SK-N-SH (cell line): ENCODE measurements at regions not wholly inside any gene's neighbourhood (a gene's known extent, or its start where the extent isn't known, plus 50 kb on each side); places are given as distances from the start of the nearest gene placed in this dataset.

ENCODE experiments used
- CTCF ChIA-PET: fragments of 300-600, 350-600 bp; formaldehyde crosslinking; extraction: SDS; loops from one replicate; lab custom pipeline; 2021; lab: Yijun Ruan, JAX
- POLR2A ChIA-PET: fragments of 350-600 bp; sonication (Branson Sonifier 250); formaldehyde crosslinking; extraction: SDS; loops from one replicate; lab custom pipeline; 2020; ENCODE audit warnings: antibody characterized with exemption, inconsistent platforms; lab: Yijun Ruan, JAX
- DNase-seq: peaks from one replicate; pipeline ENCODE4 v3.0.0; 2012
- H2AFZ ChIP-seq: fragments of 200-600 bp; sonication (generic); 2 replicates; pipeline ENCODE4 v1.8.1; 2016; ENCODE audit warnings: antibody characterized with exemption, mild to moderate bottlenecking, low read depth
- H3F3A ChIP-seq: fragments of 200-600 bp; sonication (generic); replicated peaks from 2 replicates; pipeline ENCODE3; 2016; ENCODE audit warnings: antibody characterized with exemption, mild to moderate bottlenecking; ENCODE audit not compliant: insufficient read depth
- H3K27ac ChIP-seq, 2 experiments: fragments of 200-500 bp in 1 of 2; fragments of 200-600 bp in 1 of 2; sonication (Bioruptor generic) in 1 of 2; sonication (generic), shearing (Covaris generic) in 1 of 2; 2 replicates each; pipeline versions ENCODE4 v1.5.1 to v1.6.1; 2014 to 2016; ENCODE audit warnings: low read depth in 2 of 2, inconsistent platforms in 1 of 2, low read length in 1 of 2, mild to moderate bottlenecking in 1 of 2, mixed read lengths in 1 of 2
- H3K27me3 ChIP-seq: fragments of 200-600 bp; sonication (generic), shearing (Covaris generic); 2 replicates; pipeline ENCODE4 v1.6.1; 2016; ENCODE audit warnings: mixed run types; ENCODE audit not compliant: insufficient read depth
- H3K36me3 ChIP-seq, 2 experiments: fragments of 200-500 bp in 1 of 2; fragments of 200-600 bp in 1 of 2; sonication (Bioruptor generic) in 1 of 2; sonication (generic) in 1 of 2; replicated peaks in 1 of 2; 2 replicates each; pipeline versions ENCODE3 to v1.5.1; 2014 to 2016; ENCODE audit warnings: low read length in 1 of 2, mild to moderate bottlenecking in 1 of 2; ENCODE audit not compliant: insufficient read depth in 2 of 2, control insufficient read depth in 1 of 2
- H3K4me1 ChIP-seq, 2 experiments: fragments of 200-500 bp in 1 of 2; fragments of 200-600 bp in 1 of 2; sonication (Bioruptor generic) in 1 of 2; sonication (generic), shearing (Covaris generic) in 1 of 2; 2 replicates each; pipeline versions ENCODE4 v1.5.1 to v1.6.1; 2014 to 2016; ENCODE audit warnings: low read depth in 1 of 2, low read length in 1 of 2, mixed run types in 1 of 2; ENCODE audit not compliant: insufficient read depth in 2 of 2, control insufficient read depth in 1 of 2
- H3K4me2 ChIP-seq: fragments of 200-600 bp; sonication (generic), shearing (Covaris generic); 2 replicates; pipeline ENCODE4 v1.6.1; 2017; ENCODE audit warnings: mixed run types
- H3K4me3 ChIP-seq, 2 experiments: fragments of 200-500 bp in 1 of 2; fragments of 200-600 bp in 1 of 2; sonication (Bioruptor generic) in 1 of 2; sonication (generic), shearing (Covaris generic) in 1 of 2; 2 replicates each; pipeline versions ENCODE4 v1.5.1 to v1.8.1; 2014 to 2016; ENCODE audit warnings: low read depth in 2 of 2, inconsistent platforms in 1 of 2, low read length in 1 of 2, mild to moderate bottlenecking in 1 of 2, mixed read lengths in 1 of 2, moderate library complexity in 1 of 2
- H3K79me2 ChIP-seq: fragments of 200-600 bp; sonication (generic); 2 replicates; pipeline ENCODE4 v1.8.1; 2017; ENCODE audit warnings: mild to moderate bottlenecking; ENCODE audit not compliant: insufficient read depth
- H3K9ac ChIP-seq: fragments of 200-600 bp; sonication (generic); 2 replicates; pipeline ENCODE4 v1.6.1; 2017; ENCODE audit warnings: mixed run types
- H3K9me2 ChIP-seq: fragments of 200-600 bp; sonication (generic); 2 replicates; pipeline ENCODE4 v1.6.1; 2017; ENCODE audit warnings: mixed run types
- H3K9me3 ChIP-seq: fragments of 200-600 bp; sonication (generic); 2 replicates; pipeline ENCODE4 v1.6.1; 2017; ENCODE audit warnings: mixed run types, mild to moderate bottlenecking, moderate library complexity
- H4K20me1 ChIP-seq: fragments of 200-600 bp; sonication (generic); 2 replicates; pipeline ENCODE4 v1.6.1; 2017; ENCODE audit warnings: mild to moderate bottlenecking, mixed run types; ENCODE audit not compliant: insufficient read depth
- CHD2 ChIP-seq: fragments of 150-350 bp; IDR thresholded peaks from 2 replicates; pipeline ENCODE4 v1.6.1; 2018; ENCODE audit warnings: low read length; ENCODE audit not compliant: partially characterized antibody
- CTCF ChIP-seq: fragments of 200-600 bp; sonication (generic); IDR thresholded peaks from 2 replicates; pipeline ENCODE4 v1.6.1; 2017; ENCODE audit warnings: antibody characterized with exemption, mild to moderate bottlenecking, moderate library complexity
- EP300 ChIP-seq, 2 experiments: IDR thresholded peaks; 2 replicates each; pipeline versions ENCODE4 v1.4.0 to v1.6.1; 2012; ENCODE audit warnings: borderline replicate concordance in 1 of 2, low read depth in 1 of 2, low read length in 1 of 2
- FOSL2 ChIP-seq: IDR thresholded peaks from 2 replicates; pipeline ENCODE4 v1.4.0; 2012; ENCODE audit warnings: low read depth, mild to moderate bottlenecking, moderate library complexity, borderline replicate concordance
- GATA2 ChIP-seq: sonication (generic); formaldehyde crosslinking; IDR thresholded peaks from 2 replicates; pipeline ENCODE4 v1.5.0; 2020; ENCODE audit warnings: mild to moderate bottlenecking, missing genetic modification reagents
- JUND ChIP-seq: IDR thresholded peaks from 2 replicates; pipeline ENCODE4 v1.4.0; 2012
- MXI1 ChIP-seq: IDR thresholded peaks from 2 replicates; pipeline ENCODE4 v1.6.1; 2012; ENCODE audit warnings: mild to moderate bottlenecking, low read depth, low read length, improper control_type of control experiment
- NFIC ChIP-seq: IDR thresholded peaks from 2 replicates; pipeline ENCODE4 v1.4.0; 2012; ENCODE audit warnings: borderline replicate concordance
- RAD21 ChIP-seq: IDR thresholded peaks from 2 replicates; pipeline ENCODE4 v1.6.1; 2012; ENCODE audit warnings: mild to moderate bottlenecking, low read length
- RCOR1 ChIP-seq: fragments of 150-350 bp; IDR thresholded peaks from 2 replicates; pipeline ENCODE4 v1.6.1; 2017; ENCODE audit warnings: antibody characterized with exemption, low read length
- REST ChIP-seq: IDR thresholded peaks from 2 replicates; pipeline ENCODE4 v1.6.1; 2012; ENCODE audit warnings: mild to moderate bottlenecking, low read depth, low read length, moderate library complexity
- RFX5 ChIP-seq: IDR thresholded peaks from 2 replicates; pipeline ENCODE4 v1.6.1; 2012; ENCODE audit warnings: mild to moderate bottlenecking, improper control_type of control experiment, low read length
- SMC3 ChIP-seq: IDR thresholded peaks from 2 replicates; pipeline ENCODE4 v1.6.1; 2012; ENCODE audit warnings: low read depth, low read length, improper control_type of control experiment
- TAF1 ChIP-seq: IDR thresholded peaks from 2 replicates; pipeline ENCODE4 v1.6.1; 2012; ENCODE audit warnings: low read depth, mild to moderate bottlenecking, low read length, moderate library complexity, borderline replicate concordance
- USF1 ChIP-seq: IDR thresholded peaks from 2 replicates; pipeline ENCODE4 v1.4.0; 2012; ENCODE audit warnings: low read depth, borderline replicate concordance
- USF2 ChIP-seq: fragments of 150-350 bp; IDR thresholded peaks from 2 replicates; pipeline ENCODE4 v1.6.1; 2017; ENCODE audit warnings: antibody characterized with exemption, low read length, low read depth, borderline replicate concordance
- ZBTB33 ChIP-seq: IDR thresholded peaks from 2 replicates; pipeline ENCODE4 v1.4.0; 2012; ENCODE audit warnings: low read depth, borderline replicate concordance
- WGBS: methylation state at CpG from one replicate; pipeline ENCODE4 v1.1.6; 2017; ENCODE audit warnings: low lambda C conversion rate; 5-methylcytosine and 5-hydroxymethylcytosine counted together

- POLR2A ChIA-PET = no interaction called here
- no peak overlapping the region for H3K4me3 ChIP-seq
- WGBS = 90% methylated on average over 1 of the region's 1 CpG
- no peak for DNase-seq
- H3K4me1 ChIP-seq = no peaks in the 10 kb centered on the region
- H3K4me2 ChIP-seq = no peak overlapping the region
- no peaks in the 10 kb centered on the region for H3K79me2 ChIP-seq
- H3K9ac ChIP-seq = no peak overlapping the region
- no peaks in the 10 kb centered on the region for H3K9me3 ChIP-seq
- no peaks in the 10 kb centered on the region for H4K20me1 ChIP-seq
- no peak for TF ChIP-seq USF1
- TF ChIP-seq CHD2 = no peak
- no peak for TF ChIP-seq MXI1
- no peak for TF ChIP-seq GATA2 (CRISPR knock-in tag)
- TF ChIP-seq SMC3 = no peak
- TF ChIP-seq FOSL2 = no peak
- no peak for TF ChIP-seq RFX5
- TF ChIP-seq USF2 = no peak
- no peak for TF ChIP-seq JUND
- TF ChIP-seq TAF1 = no peak
- no peak for TF ChIP-seq CTCF
- no peak for TF ChIP-seq NFIC
- no peak for TF ChIP-seq RAD21
- TF ChIP-seq RCOR1 = no peak
- no peak for TF ChIP-seq ZBTB33
- no peak for TF ChIP-seq REST
- no peak for TF ChIP-seq EP300 (IDR thresholded peaks at IDR 0.05; ENCODE audit: borderline replicate concordance in 1 of 2, low read depth in 1 of 2, low read length in 1 of 2)
- TF ChIP-seq, all 33 proteins: peak for 0
- CTCF ChIA-PET = interaction anchor here (0.7 to 1.0 kb wide), 2 partner anchors 86 to 235 kb away, joined by 3 read pairs; no protein-coding TSS in a partner anchor
- Histone ChIP-seq H3F3A (no peaks in the 10 kb centered on the region), H3K27me3 (no peaks in the 10 kb centered on the region), H2AFZ (no peak overlapping the region), H3K27ac (no peak overlapping the region), H3K36me3 (no peaks in the 10 kb centered on the region), H3K9me2 (no peaks in the 10 kb centered on the region)
These were observed 57.2 kb downstream of the CEP43 start for GRCh38 chr6:167056370-167056769.
